SK-N-SH treated with all-trans-retinoic acid at 6 μM for 48 hours (cell line): ENCODE measurements at regions not wholly inside any gene's neighbourhood (a gene's known extent, or its start where the extent isn't known, plus 50 kb on each side); places are given as distances from the start of the nearest gene placed in this dataset.

Source experiments
- ATAC-seq: fragments of 200-7000 bp; cut with Tn5 transposase; 3 replicates; pipeline ENCODE4 v1.9.1; 2020; ENCODE audit warnings: mild to moderate bottlenecking, moderate library complexity
- ARNTL ChIP-seq: fragments of 450-650 bp; formaldehyde crosslinking; IDR thresholded peaks from 2 replicates; pipeline ENCODE4 v1.5.0; 2020; ENCODE audit warnings: low read depth, mild to moderate bottlenecking, moderate library complexity, borderline replicate concordance
- CREB5 ChIP-seq: fragments of 250-450 bp; sonication (Bioruptor Pico); IDR thresholded peaks from 2 replicates; pipeline ENCODE4 v1.5.1; 2020; ENCODE audit warnings: low read depth, mild to moderate bottlenecking, moderate library complexity
- GLIS3 ChIP-seq: fragments of 250-450 bp; sonication (Bioruptor Pico); IDR thresholded peaks from 2 replicates; pipeline ENCODE4 v1.5.0; 2020; ENCODE audit warnings: mild to moderate bottlenecking, moderate library complexity
- ISL1 ChIP-seq: fragments of 250-450 bp; sonication (Bioruptor Pico); IDR thresholded peaks from 2 replicates; pipeline ENCODE4 v2.1.2; 2022; ENCODE audit warnings: mild to moderate bottlenecking, moderate library complexity
- OSR1 ChIP-seq: fragments of 250-450 bp; sonication (Bioruptor Pico); IDR thresholded peaks from 2 replicates; pipeline ENCODE4 v1.8.0; 2022; ENCODE audit warnings: moderate library complexity, mild to moderate bottlenecking, inconsistent platforms
- RARB ChIP-seq: fragments of 250-450 bp; sonication (Bioruptor Pico); IDR thresholded peaks from 2 replicates; pipeline ENCODE4 v1.8.0; 2021; ENCODE audit warnings: mild to moderate bottlenecking, moderate library complexity
- SNAI2 ChIP-seq: fragments of 250-450 bp; sonication (Bioruptor Pico); IDR thresholded peaks from 2 replicates; pipeline ENCODE4 v1.5.0; 2020; ENCODE audit warnings: mild to moderate bottlenecking, moderate library complexity
- TCF4 ChIP-seq: fragments of 250-450 bp; sonication (Bioruptor Pico); IDR thresholded peaks from 2 replicates; pipeline ENCODE4 v1.8.0; 2021; ENCODE audit warnings: mild to moderate bottlenecking, moderate library complexity, borderline replicate concordance
- TOX ChIP-seq: fragments of 250-450 bp; sonication (Bioruptor Pico); IDR thresholded peaks from 2 replicates; pipeline ENCODE4 v1.8.0; 2021; ENCODE audit warnings: mild to moderate bottlenecking, moderate library complexity, borderline replicate concordance
- ZC3H10 ChIP-seq: fragments of 250-450 bp; sonication (Bioruptor Pico); IDR thresholded peaks from 2 replicates; pipeline ENCODE4 v1.5.1; 2021; ENCODE audit warnings: mild to moderate bottlenecking, moderate library complexity
- ZFP30 ChIP-seq: fragments of 450-650 bp; formaldehyde crosslinking; IDR thresholded peaks from 2 replicates; pipeline ENCODE4 v1.5.0; 2022; ENCODE audit warnings: mild to moderate bottlenecking, moderate library complexity
- ZNF565 ChIP-seq: fragments of 450-650 bp; formaldehyde crosslinking; conservative IDR thresholded peaks from 2 replicates; pipeline ENCODE4 v1.5.0; 2020; ENCODE audit warnings: low read depth, mild to moderate bottlenecking, moderate library complexity
- ZNF70 ChIP-seq: fragments of 450-650 bp; formaldehyde crosslinking; IDR thresholded peaks from 2 replicates; pipeline ENCODE4 v1.5.0; 2020; ENCODE audit warnings: mild to moderate bottlenecking, moderate library complexity
- TF ChIP-seq, protein P1 (sequence below): fragments of 250-450 bp; sonication (Bioruptor Pico); IDR thresholded peaks from 2 replicates; pipeline ENCODE4 v1.8.0; 2020; ENCODE audit warnings: mild to moderate bottlenecking, moderate library complexity, borderline replicate concordance
- TF ChIP-seq, protein P2 (sequence below): fragments of 250-450 bp; sonication (Bioruptor Pico); IDR thresholded peaks from 2 replicates; pipeline ENCODE4 v1.5.0; 2020; ENCODE audit warnings: mild to moderate bottlenecking, moderate library complexity
- TF ChIP-seq, protein P3 (sequence below): fragments of 250-450 bp; sonication (Bioruptor Pico); IDR thresholded peaks from 2 replicates; pipeline ENCODE4 v1.5.1; 2021; ENCODE audit warnings: mild to moderate bottlenecking, moderate library complexity

GRCh38 chr4:158025131-158025530, 147.7 kb downstream of the GASK1B start (continued):
- TF ChIP-seq CREB5 (no peak), OSR1 (CRISPR knock-in tag) (no peak)

DNA sequence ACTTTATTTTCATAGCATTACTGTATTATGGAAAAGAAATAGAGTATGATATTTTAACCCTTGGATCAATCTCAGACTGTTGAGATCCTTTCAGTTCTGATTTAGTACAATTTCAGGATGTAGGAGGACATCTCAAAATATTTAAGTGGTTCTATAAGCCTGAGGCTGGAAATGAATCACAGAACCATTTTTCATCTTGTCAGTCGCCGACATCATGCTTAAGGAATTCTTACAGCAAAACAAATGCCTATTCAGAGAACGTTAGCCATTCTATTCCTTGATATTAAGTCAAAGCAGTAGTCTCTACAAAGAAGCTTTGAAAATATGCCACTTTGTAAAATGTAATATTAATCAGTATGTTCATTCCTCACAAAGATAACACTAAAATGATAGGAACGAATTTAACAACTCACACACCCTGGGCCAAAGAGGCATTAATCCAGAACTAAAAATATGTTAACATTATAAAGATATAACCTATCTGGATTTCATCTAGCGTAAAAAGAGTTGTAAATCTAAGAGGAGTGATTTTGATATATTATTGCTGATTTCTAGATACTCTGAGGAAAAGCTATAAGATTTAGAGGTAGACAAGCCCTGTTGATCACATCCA, 152.0 kb downstream of the GASK1B start:
- ATAC-seq = peak; percentile 81

DNA sequence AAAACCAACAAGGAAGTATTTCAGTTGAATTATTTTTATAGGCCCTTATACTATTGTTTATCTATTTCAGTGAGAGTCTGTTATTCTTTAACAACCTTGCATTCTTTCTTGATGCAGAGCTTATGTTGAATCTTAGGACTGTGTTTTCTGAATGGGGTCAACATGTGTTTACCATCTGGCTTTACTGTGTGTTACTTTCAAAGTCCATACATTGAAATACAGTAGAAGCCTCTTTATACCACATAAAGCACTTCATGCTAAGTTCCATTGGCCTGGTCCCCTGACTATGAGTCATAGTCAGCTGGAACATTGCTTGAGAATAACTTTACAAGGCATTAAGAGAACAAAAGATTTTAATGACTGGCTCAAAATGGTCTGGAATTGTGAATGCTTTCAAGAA, 152.6 kb downstream of the GASK1B start:
- no peak for TF ChIP-seq GLIS3 (CRISPR knock-in tag)
- 0 out of 2 replicates have a peak, but pooled peaks have one; percentile 9 for TF ChIP-seq ZC3H10
- no peak for TF ChIP-seq ARNTL (CRISPR knock-in tag)
- TF ChIP-seq CREB5 = no peak
- no peak for TF ChIP-seq OSR1 (CRISPR knock-in tag)
- TF ChIP-seq, all 23 proteins: peak for 1
- ATAC-seq = peak; percentile 79

More for the DNA sequence above, 152.0 kb downstream of the GASK1B start:
- TF ChIP-seq GLIS3 (CRISPR knock-in tag) (0 out of 2 replicates have a peak, but pooled peaks have one; percentile 16), ISL1 (peak; percentile 94), ZNF70 (CRISPR knock-in tag) (no peak), CREB5 (peak; percentile 94)

- ATAC-seq = no peak
- no peak for TF ChIP-seq SNAI2
- TF ChIP-seq RARB = no peak
- TF ChIP-seq, protein P1, sequence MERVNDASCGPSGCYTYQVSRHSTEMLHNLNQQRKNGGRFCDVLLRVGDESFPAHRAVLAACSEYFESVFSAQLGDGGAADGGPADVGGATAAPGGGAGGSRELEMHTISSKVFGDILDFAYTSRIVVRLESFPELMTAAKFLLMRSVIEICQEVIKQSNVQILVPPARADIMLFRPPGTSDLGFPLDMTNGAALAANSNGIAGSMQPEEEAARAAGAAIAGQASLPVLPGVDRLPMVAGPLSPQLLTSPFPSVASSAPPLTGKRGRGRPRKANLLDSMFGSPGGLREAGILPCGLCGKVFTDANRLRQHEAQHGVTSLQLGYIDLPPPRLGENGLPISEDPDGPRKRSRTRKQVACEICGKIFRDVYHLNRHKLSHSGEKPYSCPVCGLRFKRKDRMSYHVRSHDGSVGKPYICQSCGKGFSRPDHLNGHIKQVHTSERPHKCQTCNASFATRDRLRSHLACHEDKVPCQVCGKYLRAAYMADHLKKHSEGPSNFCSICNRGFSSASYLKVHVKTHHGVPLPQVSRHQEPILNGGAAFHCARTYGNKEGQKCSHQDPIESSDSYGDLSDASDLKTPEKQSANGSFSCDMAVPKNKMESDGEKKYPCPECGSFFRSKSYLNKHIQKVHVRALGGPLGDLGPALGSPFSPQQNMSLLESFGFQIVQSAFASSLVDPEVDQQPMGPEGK (CRISPR knock-in tag) = no peak
- no peak for TF ChIP-seq ISL1
Observed at GRCh38 chr4:158018831-158019230, 154.0 kb downstream of the GASK1B start.

DNA sequence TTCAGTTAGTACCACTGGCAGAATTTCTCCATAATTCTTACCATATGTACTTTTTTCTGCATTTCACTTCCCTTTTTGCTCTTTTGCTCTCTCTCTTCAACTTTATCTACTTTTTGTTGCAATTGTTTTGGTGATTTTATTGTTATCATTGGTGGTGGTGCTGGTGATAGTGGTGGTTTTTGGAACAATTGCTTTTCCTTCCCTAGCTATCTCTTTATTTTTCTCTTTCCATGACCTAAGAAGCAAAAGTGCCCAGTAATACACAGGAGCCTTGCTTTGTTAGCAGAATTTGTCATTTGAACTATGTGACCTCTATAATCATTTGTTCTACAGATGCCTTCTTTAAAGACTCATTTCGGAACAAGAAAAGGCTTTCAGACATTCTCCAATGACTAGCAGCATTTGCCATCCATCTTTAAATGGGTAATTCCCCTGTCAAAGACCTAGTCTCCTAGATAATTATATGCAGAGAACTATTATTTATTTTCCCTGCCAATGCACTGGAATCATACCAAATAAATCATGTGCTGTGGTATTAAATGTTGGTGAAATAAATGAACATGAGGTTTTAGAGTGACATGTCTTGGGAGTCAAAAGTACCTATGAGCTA, 154.5 kb downstream of the GASK1B start:
- ATAC-seq = peak; percentile 21; the same call in 2 of the 3 replicates
- no peak for TF ChIP-seq ZNF70 (CRISPR knock-in tag)
- peak; percentile 98 for TF ChIP-seq TOX (CRISPR knock-in tag)
- TF ChIP-seq, protein P1 (CRISPR knock-in tag) = no peak
- peak; percentile 97 for TF ChIP-seq ISL1
- peak; percentile 79 for TF ChIP-seq ZC3H10

GRCh38 chr4:158016511-158016910, 156.3 kb downstream of the GASK1B start:
- ATAC-seq = no peak
- TF ChIP-seq, protein P1 (CRISPR knock-in tag) = no peak
- no peak for TF ChIP-seq SNAI2
- TF ChIP-seq TOX (CRISPR knock-in tag) = no peak
- TF ChIP-seq, protein P2, sequence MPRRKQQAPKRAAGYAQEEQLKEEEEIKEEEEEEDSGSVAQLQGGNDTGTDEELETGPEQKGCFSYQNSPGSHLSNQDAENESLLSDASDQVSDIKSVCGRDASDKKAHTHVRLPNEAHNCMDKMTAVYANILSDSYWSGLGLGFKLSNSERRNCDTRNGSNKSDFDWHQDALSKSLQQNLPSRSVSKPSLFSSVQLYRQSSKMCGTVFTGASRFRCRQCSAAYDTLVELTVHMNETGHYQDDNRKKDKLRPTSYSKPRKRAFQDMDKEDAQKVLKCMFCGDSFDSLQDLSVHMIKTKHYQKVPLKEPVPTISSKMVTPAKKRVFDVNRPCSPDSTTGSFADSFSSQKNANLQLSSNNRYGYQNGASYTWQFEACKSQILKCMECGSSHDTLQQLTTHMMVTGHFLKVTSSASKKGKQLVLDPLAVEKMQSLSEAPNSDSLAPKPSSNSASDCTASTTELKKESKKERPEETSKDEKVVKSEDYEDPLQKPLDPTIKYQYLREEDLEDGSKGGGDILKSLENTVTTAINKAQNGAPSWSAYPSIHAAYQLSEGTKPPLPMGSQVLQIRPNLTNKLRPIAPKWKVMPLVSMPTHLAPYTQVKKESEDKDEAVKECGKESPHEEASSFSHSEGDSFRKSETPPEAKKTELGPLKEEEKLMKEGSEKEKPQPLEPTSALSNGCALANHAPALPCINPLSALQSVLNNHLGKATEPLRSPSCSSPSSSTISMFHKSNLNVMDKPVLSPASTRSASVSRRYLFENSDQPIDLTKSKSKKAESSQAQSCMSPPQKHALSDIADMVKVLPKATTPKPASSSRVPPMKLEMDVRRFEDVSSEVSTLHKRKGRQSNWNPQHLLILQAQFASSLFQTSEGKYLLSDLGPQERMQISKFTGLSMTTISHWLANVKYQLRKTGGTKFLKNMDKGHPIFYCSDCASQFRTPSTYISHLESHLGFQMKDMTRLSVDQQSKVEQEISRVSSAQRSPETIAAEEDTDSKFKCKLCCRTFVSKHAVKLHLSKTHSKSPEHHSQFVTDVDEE (CRISPR knock-in tag) = no peak
- no peak for TF ChIP-seq ZNF70 (CRISPR knock-in tag)
- TF ChIP-seq, protein P3, sequence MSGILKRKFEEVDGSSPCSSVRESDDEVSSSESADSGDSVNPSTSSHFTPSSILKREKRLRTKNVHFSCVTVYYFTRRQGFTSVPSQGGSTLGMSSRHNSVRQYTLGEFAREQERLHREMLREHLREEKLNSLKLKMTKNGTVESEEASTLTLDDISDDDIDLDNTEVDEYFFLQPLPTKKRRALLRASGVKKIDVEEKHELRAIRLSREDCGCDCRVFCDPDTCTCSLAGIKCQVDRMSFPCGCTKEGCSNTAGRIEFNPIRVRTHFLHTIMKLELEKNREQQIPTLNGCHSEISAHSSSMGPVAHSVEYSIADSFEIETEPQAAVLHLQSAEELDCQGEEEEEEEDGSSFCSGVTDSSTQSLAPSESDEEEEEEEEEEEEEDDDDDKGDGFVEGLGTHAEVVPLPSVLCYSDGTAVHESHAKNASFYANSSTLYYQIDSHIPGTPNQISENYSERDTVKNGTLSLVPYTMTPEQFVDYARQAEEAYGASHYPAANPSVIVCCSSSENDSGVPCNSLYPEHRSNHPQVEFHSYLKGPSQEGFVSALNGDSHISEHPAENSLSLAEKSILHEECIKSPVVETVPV = no peak
- no peak for TF ChIP-seq ZNF565 (CRISPR knock-in tag)
- TF ChIP-seq OSR1 (CRISPR knock-in tag) = no peak
- TF ChIP-seq ZFP30 (CRISPR knock-in tag) = no peak
- TF ChIP-seq TCF4 (CRISPR knock-in tag) = no peak
